ENCODE measurements at regions not wholly inside any gene's neighbourhood (a gene's known extent, or its start where the extent isn't known, plus 50 kb on each side); places are given as distances from the start of the nearest gene placed in this dataset.

DNA sequence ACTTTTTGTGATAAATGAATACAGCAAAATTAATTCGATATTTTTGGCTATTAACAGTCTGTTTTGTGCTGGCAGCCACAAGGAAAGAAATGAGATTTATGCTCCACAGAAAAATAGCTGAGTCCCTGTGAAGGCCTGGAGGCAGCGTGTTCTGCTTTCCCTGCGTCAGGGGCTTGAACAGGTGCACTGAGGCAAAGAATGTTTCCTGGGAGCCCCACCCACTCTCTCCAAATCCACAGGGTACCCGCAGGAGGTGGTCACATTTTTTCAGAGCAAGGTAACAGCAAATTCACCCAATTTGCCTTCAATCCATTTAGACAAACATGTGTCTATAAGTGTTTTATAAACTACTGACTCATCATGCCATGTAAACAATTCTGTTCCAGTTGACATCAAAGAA lies 308.1 kb downstream of the TCERG1L start:
- Histone ChIP-seq H3K56ac (ENCODE audit: extremely low read depth, insufficient read depth, low read length) (no peak overlapping the region), H4K8ac (ENCODE audit: low read depth in 2 of 2, low read length in 2 of 2) (no peak overlapping the region), H3K9ac (ENCODE audit: low read depth, low read length) (no peak overlapping the region), H3K27me3 (ENCODE audit: control insufficient read depth, insufficient read depth, low read length) (no peaks in the 10 kb centered on the region), H3K4me2 (ENCODE audit: low read depth, low read length) (no peak overlapping the region), H3K4me3 (ENCODE audit: insufficient read depth, low read depth, low read length) (no peak overlapping the region), H3K79me1 (ENCODE audit: low read depth in 1 of 2, low read length in 2 of 2) (no peaks in the 10 kb centered on the region), H2BK20ac (ENCODE audit: low read depth, low read length) (no peak overlapping the region), H3K9me3 (ENCODE audit: control insufficient read depth, insufficient read depth, low read length) (peaks cover 38% of the 10 kb centered on the region), H2AK5ac (ENCODE audit: low read depth, low read length) (no peak overlapping the region), H2BK120ac (ENCODE audit: low read depth, low read length) (no peak overlapping the region), H3K23ac (ENCODE audit: low read depth, low read length) (no peak overlapping the region), H3K4ac (ENCODE audit: low read depth, low read length) (no peak overlapping the region), H2AFZ (replicated peaks; ENCODE audit: low read length, poor library complexity) (no peak overlapping the region), H2BK5ac (ENCODE audit: low read depth, low read length, poor library complexity, severe bottlenecking) (no peak overlapping the region), H4K91ac (ENCODE audit: insufficient read depth, low read depth, low read length) (no peak overlapping the region), H3K9me1 (ENCODE audit: insufficient read depth, low read length) (no peaks in the 10 kb centered on the region), H2BK15ac (ENCODE audit: low read depth, low read length) (no peak overlapping the region), H2AK9ac (replicated peaks; ENCODE audit: low read depth, low read length, poor library complexity) (no peak overlapping the region), H3K4me1 (ENCODE audit: control insufficient read depth, insufficient read depth, low read length) (no peaks in the 10 kb centered on the region), H3K14ac (replicated peaks; ENCODE audit: low read depth, low read length) (no peak overlapping the region), H3K27ac (ENCODE audit: insufficient read depth, low read length) (no peak overlapping the region), H3K18ac (ENCODE audit: low read depth, low read length) (no peak overlapping the region), H4K5ac (ENCODE audit: low read depth, low read length) (no peak overlapping the region), H4K20me1 (ENCODE audit: insufficient read depth, low read length) (no peaks in the 10 kb centered on the region), H3K36me3 (ENCODE audit: control insufficient read depth, insufficient read depth, low read length) (no peaks in the 10 kb centered on the region)
- dilution Hi-C loops (cut with HindIII; ENCODE audit: low sequenced_read_pairs, unreplicated experiment), result no loop called here
- BruUV-seq (replicated peaks), result no TSS peak
- ATAC-seq (ENCODE audit: low read depth) (no peak), DNase-seq (no peak)
- TF ChIP-seq SMC3 (IDR thresholded peaks at IDR 0.05; ENCODE audit: low read depth, low read length) (no peak), FOS (IDR thresholded peaks at IDR 0.05; ENCODE audit: low read depth, low read length) (no peak)
- TF ChIP-seq, protein P1, sequence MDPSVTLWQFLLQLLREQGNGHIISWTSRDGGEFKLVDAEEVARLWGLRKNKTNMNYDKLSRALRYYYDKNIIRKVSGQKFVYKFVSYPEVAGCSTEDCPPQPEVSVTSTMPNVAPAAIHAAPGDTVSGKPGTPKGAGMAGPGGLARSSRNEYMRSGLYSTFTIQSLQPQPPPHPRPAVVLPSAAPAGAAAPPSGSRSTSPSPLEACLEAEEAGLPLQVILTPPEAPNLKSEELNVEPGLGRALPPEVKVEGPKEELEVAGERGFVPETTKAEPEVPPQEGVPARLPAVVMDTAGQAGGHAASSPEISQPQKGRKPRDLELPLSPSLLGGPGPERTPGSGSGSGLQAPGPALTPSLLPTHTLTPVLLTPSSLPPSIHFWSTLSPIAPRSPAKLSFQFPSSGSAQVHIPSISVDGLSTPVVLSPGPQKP (IDR thresholded peaks at IDR 0.05; ENCODE audit: borderline replicate concordance, low read depth, low read length), result no peak
- in situ Hi-C loops (cut with MboI; ENCODE audit: low sequenced_read_pairs), result no loop called here
- ChIA-PET POLR2A (ENCODE audit: unreplicated experiment) (no interaction called here), CTCF (no interaction called here)
- no CpG with 5 or more reads among the region's 4 CpGs for WGBS, 2 experiments (ENCODE audit: extremely low coverage in 2 of 2, insufficient read length in 1 of 2)
- intact Hi-C loops (cut with micrococcal nuclease), result no loop called here
